ENCODE measurements at regions not wholly inside any gene's neighbourhood (a gene's known extent, or its start where the extent isn't known, plus 50 kb on each side); places are given as distances from the start of the nearest gene placed in this dataset.

DNA sequence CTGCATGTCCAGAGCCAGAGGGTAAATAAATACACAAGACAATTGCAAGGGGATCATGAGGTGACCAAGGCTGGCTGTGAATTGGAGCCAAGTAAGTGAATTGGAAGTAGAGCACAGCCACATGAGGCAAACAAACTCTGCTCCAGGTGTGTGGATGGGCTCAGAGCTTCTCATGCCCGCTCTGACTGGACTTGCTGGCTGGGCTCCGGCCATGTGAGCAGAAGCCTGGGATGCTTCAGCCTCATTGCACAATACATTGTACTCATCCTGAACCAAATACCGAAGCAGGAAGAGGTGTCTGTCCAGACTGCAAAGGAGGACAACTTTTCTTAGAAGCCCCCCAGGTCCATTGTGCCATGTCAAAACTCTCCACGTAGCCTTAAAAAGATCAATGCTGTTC is 193.0 kb downstream of the TTC8 start:
- Mint-ChIP-seq H3K4me3 (no peak overlapping the region), H3K4me1 (ENCODE audit: low read depth) (no peaks in the 10 kb centered on the region), H3K36me3 (ENCODE audit: low read depth) (no peaks in the 10 kb centered on the region), H3K27me3 (ENCODE audit: low read depth) (peaks cover 5% of the 10 kb centered on the region), H3K9me3 (no peaks in the 10 kb centered on the region), H3K27ac (no peak overlapping the region)

- Mint-ChIP-seq H3K36me3 (ENCODE audit: low read depth) (no peaks in the 10 kb centered on the region), H3K4me3 (no peak overlapping the region), H3K9me3 (no peaks in the 10 kb centered on the region), H3K4me1 (ENCODE audit: low read depth) (no peaks in the 10 kb centered on the region), H3K27me3 (ENCODE audit: low read depth) (peaks cover 26% of the 10 kb centered on the region), H3K27ac (no peak overlapping the region)
These were observed 197.8 kb downstream of the TTC8 start for GRCh38 chr14:89022274-89022673.

GRCh38 chr14:89024691-89025090 is 200.2 kb downstream of the TTC8 start:
- H3K27me3 Mint-ChIP-seq (ENCODE audit: low read depth) = peaks cover 47% of the 10 kb centered on the region
- H3K9me3 Mint-ChIP-seq = no peaks in the 10 kb centered on the region
- no peaks in the 10 kb centered on the region for H3K36me3 Mint-ChIP-seq (ENCODE audit: low read depth)
- no peak overlapping the region for H3K4me3 Mint-ChIP-seq
- H3K4me1 Mint-ChIP-seq (ENCODE audit: low read depth) = peaks cover 2% of the 10 kb centered on the region
- no peak overlapping the region for H3K27ac Mint-ChIP-seq

GRCh38 chr14:89025561-89026236 is 201.2 kb downstream of the TTC8 start:
- no peaks in the 10 kb centered on the region for H3K9me3 Mint-ChIP-seq
- peaks cover 2% of the 10 kb centered on the region for H3K4me1 Mint-ChIP-seq (ENCODE audit: low read depth)
- no peaks in the 10 kb centered on the region for H3K36me3 Mint-ChIP-seq (ENCODE audit: low read depth)
- no peak overlapping the region for H3K4me3 Mint-ChIP-seq
- peaks cover 56% of the 10 kb centered on the region for H3K27me3 Mint-ChIP-seq (ENCODE audit: low read depth)
- H3K27ac Mint-ChIP-seq = no peak overlapping the region

GRCh38 chr14:89027097-89027740 is 202.8 kb downstream of the TTC8 start:
- Mint-ChIP-seq H3K27me3 (ENCODE audit: low read depth) (peaks cover 56% of the 10 kb centered on the region), H3K27ac (no peak overlapping the region), H3K4me3 (peak overlapping the region; percentile 35), H3K4me1 (ENCODE audit: low read depth) (peaks cover 2% of the 10 kb centered on the region), H3K36me3 (ENCODE audit: low read depth) (no peaks in the 10 kb centered on the region), H3K9me3 (no peaks in the 10 kb centered on the region)

DNA sequence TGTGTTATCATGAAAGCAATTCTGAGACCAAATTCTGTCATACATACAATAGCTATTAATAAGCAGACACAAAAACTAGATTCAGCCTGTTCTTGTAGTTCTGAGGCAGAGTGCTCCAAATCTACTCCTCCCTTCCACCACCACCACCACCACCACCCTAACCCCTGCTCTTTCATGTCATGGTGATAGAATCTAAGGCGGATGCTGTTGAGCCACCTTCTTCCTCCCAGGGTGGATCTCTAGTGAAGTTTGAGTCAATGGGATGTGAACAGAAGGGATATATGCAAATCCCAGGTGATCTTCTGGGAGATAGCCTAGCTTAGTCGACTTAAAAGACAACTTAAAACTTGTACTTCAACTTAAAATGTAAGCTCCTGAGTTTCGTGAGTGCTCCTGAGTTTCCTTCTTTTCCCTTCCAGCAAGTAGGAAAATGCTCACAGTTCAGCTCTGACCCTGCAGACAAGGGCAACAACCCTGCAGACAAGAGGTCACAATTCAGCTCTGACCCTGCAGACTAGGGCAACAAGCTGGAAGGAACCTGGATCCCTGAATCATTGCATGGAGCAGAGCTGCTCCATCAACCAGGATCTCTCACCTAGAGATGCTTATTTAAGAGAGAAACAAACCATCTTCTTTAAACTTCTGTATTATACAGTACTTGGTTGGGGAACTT is 204.1 kb downstream of the TTC8 start:
- Mint-ChIP-seq H3K4me1 (ENCODE audit: low read depth) (peaks cover 2% of the 10 kb centered on the region), H3K9me3 (no peaks in the 10 kb centered on the region), H3K27ac (no peak overlapping the region), H3K27me3 (ENCODE audit: low read depth) (peaks cover 54% of the 10 kb centered on the region), H3K36me3 (ENCODE audit: low read depth) (no peaks in the 10 kb centered on the region), H3K4me3 (no peak overlapping the region)

- Mint-ChIP-seq H3K27me3 (ENCODE audit: low read depth) (peaks cover 46% of the 10 kb centered on the region), H3K4me3 (no peak overlapping the region), H3K27ac (no peak overlapping the region), H3K4me1 (ENCODE audit: low read depth) (peaks cover 2% of the 10 kb centered on the region), H3K36me3 (ENCODE audit: low read depth) (no peaks in the 10 kb centered on the region), H3K9me3 (no peaks in the 10 kb centered on the region)
These were observed 205.7 kb downstream of the TTC8 start for GRCh38 chr14:89029961-89030694.

DNA sequence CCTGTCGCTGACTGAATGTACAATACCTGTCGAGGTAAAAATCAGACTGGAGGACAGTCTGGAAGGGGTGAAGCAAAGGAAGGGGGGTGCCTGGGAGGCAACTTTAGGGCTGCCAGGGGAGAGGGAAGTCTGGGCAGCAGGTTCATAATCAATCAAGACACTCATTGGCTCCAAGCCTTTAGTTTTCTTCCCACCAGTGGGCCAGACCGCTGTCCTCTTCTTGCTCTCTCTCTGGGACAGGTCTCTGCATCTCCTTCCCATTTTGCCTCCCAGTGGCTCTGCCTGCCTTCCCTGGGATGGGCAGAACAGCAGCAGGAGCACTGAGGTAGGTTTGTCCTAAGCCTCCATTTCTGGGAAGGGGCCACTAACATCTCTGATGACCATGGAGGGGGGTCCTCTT is 206.5 kb downstream of the TTC8 start:
- no peak overlapping the region for H3K27ac Mint-ChIP-seq
- H3K36me3 Mint-ChIP-seq (ENCODE audit: low read depth) = no peaks in the 10 kb centered on the region
- no peaks in the 10 kb centered on the region for H3K9me3 Mint-ChIP-seq
- H3K4me3 Mint-ChIP-seq = no peak overlapping the region
- peaks cover 42% of the 10 kb centered on the region for H3K27me3 Mint-ChIP-seq (ENCODE audit: low read depth)
- H3K4me1 Mint-ChIP-seq (ENCODE audit: low read depth) = peaks cover 2% of the 10 kb centered on the region

- Mint-ChIP-seq H3K4me3 (no peak overlapping the region), H3K27me3 (ENCODE audit: low read depth) (peaks cover 39% of the 10 kb centered on the region), H3K27ac (no peak overlapping the region), H3K9me3 (no peaks in the 10 kb centered on the region), H3K4me1 (ENCODE audit: low read depth) (peaks cover 2% of the 10 kb centered on the region), H3K36me3 (ENCODE audit: low read depth) (no peaks in the 10 kb centered on the region)
These were observed 207.7 kb downstream of the TTC8 start for GRCh38 chr14:89032086-89032649.

- no peak overlapping the region for H3K27ac Mint-ChIP-seq
- H3K36me3 Mint-ChIP-seq (ENCODE audit: low read depth) = no peaks in the 10 kb centered on the region
- H3K9me3 Mint-ChIP-seq = no peaks in the 10 kb centered on the region
- H3K27me3 Mint-ChIP-seq (ENCODE audit: low read depth) = peaks cover 27% of the 10 kb centered on the region
- no peaks in the 10 kb centered on the region for H3K4me1 Mint-ChIP-seq (ENCODE audit: low read depth)
- no peak overlapping the region for H3K4me3 Mint-ChIP-seq
These were observed 209.3 kb downstream of the TTC8 start for GRCh38 chr14:89033756-89034155.

- Mint-ChIP-seq H3K27me3 (ENCODE audit: low read depth) (peaks cover 15% of the 10 kb centered on the region), H3K4me3 (no peak overlapping the region), H3K36me3 (ENCODE audit: low read depth) (no peaks in the 10 kb centered on the region), H3K9me3 (no peaks in the 10 kb centered on the region), H3K4me1 (ENCODE audit: low read depth) (peaks cover 4% of the 10 kb centered on the region), H3K27ac (no peak overlapping the region)
These were observed 211.9 kb downstream of the TTC8 start for GRCh38 chr14:89036371-89036770.

- Mint-ChIP-seq H3K27me3 (ENCODE audit: low read depth) (peaks cover 15% of the 10 kb centered on the region), H3K9me3 (peaks cover under 1% of the 10 kb centered on the region), H3K27ac (no peak overlapping the region), H3K36me3 (ENCODE audit: low read depth) (no peaks in the 10 kb centered on the region), H3K4me3 (no peak overlapping the region), H3K4me1 (ENCODE audit: low read depth) (peaks cover 4% of the 10 kb centered on the region)
These were observed 212.6 kb downstream of the TTC8 start for GRCh38 chr14:89037065-89037464.

GRCh38 chr14:89040080-89040459 is 215.6 kb downstream of the TTC8 start:
- H3K4me3 Mint-ChIP-seq = no peak overlapping the region
- H3K36me3 Mint-ChIP-seq (ENCODE audit: low read depth) = no peaks in the 10 kb centered on the region
- H3K4me1 Mint-ChIP-seq (ENCODE audit: low read depth) = peaks cover 4% of the 10 kb centered on the region
- no peak overlapping the region for H3K27ac Mint-ChIP-seq
- peaks cover 12% of the 10 kb centered on the region for H3K9me3 Mint-ChIP-seq
- peaks cover 19% of the 10 kb centered on the region for H3K27me3 Mint-ChIP-seq (ENCODE audit: low read depth)

DNA sequence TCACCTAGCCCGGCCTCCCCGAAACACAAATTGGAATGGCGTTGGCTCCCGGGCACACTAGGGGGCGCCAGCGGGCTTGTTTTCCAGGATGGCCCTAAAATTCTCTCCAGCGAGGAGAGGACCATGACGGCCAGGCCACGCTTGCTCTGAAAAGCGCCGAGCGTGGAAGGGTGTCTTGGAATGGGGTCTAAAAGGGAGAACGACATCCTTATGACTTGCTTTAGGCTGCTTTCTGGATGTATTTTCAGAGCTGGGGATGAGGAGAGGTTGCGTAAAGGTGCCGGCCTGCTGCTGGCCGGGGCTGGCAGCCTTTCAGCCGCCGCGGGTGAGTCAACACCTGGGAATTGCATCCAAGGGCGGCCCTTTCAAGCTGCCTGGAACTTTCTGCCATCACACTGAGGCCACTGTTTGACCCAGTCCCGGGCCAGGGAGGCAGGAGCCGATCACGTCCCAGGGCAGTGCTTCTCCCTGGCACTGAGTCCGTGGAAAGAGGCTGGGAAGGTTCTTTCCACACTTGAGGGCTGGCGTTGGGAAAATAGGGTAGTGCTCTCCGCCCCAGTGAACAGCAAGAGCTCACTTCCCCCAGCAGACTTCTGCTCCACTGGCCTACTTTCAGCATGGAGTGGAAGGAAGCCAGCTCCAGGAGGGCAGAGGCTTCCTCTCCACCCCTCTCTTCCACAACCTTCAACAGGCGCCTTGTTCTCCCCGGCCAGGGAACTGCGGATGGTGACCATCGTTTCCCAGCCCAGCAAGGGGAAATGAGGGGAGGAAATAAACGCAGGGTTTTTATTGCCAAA is 216.2 kb downstream of the TTC8 start:
- Mint-ChIP-seq H3K9me3 (peaks cover 12% of the 10 kb centered on the region), H3K4me3 (peak overlapping the region; percentile 67), H3K4me1 (ENCODE audit: low read depth) (peaks cover 4% of the 10 kb centered on the region), H3K27ac (no peak overlapping the region), H3K27me3 (ENCODE audit: low read depth) (peaks cover 14% of the 10 kb centered on the region), H3K36me3 (ENCODE audit: low read depth) (no peaks in the 10 kb centered on the region)

Measured in T-helper 1 cell treated with Interleukin-12 subunit alpha and Interleukin-12 subunit beta and Interleukin-4 antibody, amounts not matched to agents 30 μg/mL and 1 μg/mL, for 36 hours (primary cell).